GM12878 (cell line): ENCODE measurements at regions not wholly inside any gene's neighbourhood (a gene's known extent, or its start where the extent isn't known, plus 50 kb on each side); places are given as distances from the start of the nearest gene placed in this dataset.

Experiments
- ATAC-seq: fragments of 200-7000 bp; cut with Tn5 transposase; 3 replicates; pipeline ENCODE4 v1.9.1; 2020; ENCODE audit warnings: mild to moderate bottlenecking, moderate library complexity
- BruUV-seq: library from RNA; stranded (reverse); fragments of 400-500 nt; replicated peaks from 2 replicates; lab custom pipeline; 2021; lab: Mats Ljungman, UMichigan
- CTCF ChIA-PET: fragments of 300-600 bp; sonication (Branson Sonifier 250); formaldehyde crosslinking; extraction: SDS; loops from one replicate; lab custom pipeline; 2021; ENCODE audit warnings: inconsistent platforms; lab: Yijun Ruan, JAX
- POLR2A ChIA-PET: fragments of 350-600 bp; formaldehyde crosslinking; extraction: SDS; loops from one replicate; lab custom pipeline; 2021; ENCODE audit warnings: inconsistent platforms; lab: Charles Lee
- RAD21 ChIA-PET: fragments of 300-600 bp; sonication (Branson Sonifier 250); formaldehyde crosslinking; loops from one replicate; lab custom pipeline; 2023; ENCODE audit warnings: antibody characterized with exemption; ENCODE audit not compliant: unreplicated experiment; lab: Charles Lee
- SMC1A ChIA-PET: fragments of 300-600 bp; sonication (Branson Sonifier 250); formaldehyde crosslinking; loops from one replicate; lab custom pipeline; 2023; ENCODE audit not compliant: unreplicated experiment, uncharacterized antibody; lab: Charles Lee
- DNase-seq: peaks from one replicate; pipeline ENCODE4 v3.0.0-alpha.2; 2011; ENCODE audit warnings: low read depth, low spot score
- FAIRE-seq: peaks from 3 replicates; lab custom pipeline; 2011; peaks lifted over from hg19 to GRCh38; lab: Jason Lieb, UNC
- H2AFZ ChIP-seq: 2 replicates; pipeline ENCODE4 v1.6.0; 2011; ENCODE audit warnings: low read depth, low read length, control low read depth; ENCODE audit not compliant: control insufficient read depth
- H3K27ac ChIP-seq: 2 replicates; pipeline ENCODE4 v1.5.1; 2011; ENCODE audit warnings: control low read depth; ENCODE audit not compliant: control insufficient read depth, insufficient read depth
- H3K27me3 ChIP-seq, 2 experiments: replicated peaks in 1 of 2; 2 replicates each; pipeline versions ENCODE4 v1.6.0 to v1.6.1; 2011; ENCODE audit warnings: low read length in 1 of 2; ENCODE audit not compliant: control insufficient read depth in 2 of 2, insufficient read depth in 2 of 2
- H3K36me3 ChIP-seq, 2 experiments: 2 replicates each; pipeline ENCODE4 v1.5.1; 2011; ENCODE audit warnings: low read length in 1 of 2; ENCODE audit not compliant: control insufficient read depth in 2 of 2, insufficient read depth in 2 of 2
- H3K4me1 ChIP-seq: 2 replicates; pipeline ENCODE4 v1.6.1; 2011; ENCODE audit warnings: mild to moderate bottlenecking, low read length, moderate library complexity, mixed read lengths; ENCODE audit not compliant: control insufficient read depth, insufficient read depth
- H3K4me2 ChIP-seq: 2 replicates; pipeline ENCODE4 v1.6.0; 2011; ENCODE audit warnings: control low read depth; ENCODE audit not compliant: control insufficient read depth, insufficient read depth
- H3K4me3 ChIP-seq: fragments of 200-600 bp; sonication (generic); 2 replicates; pipeline ENCODE4 v1.5.1; 2016
- H3K79me2 ChIP-seq: 2 replicates; pipeline ENCODE4 v1.6.0; 2011; ENCODE audit warnings: low read length; ENCODE audit not compliant: control insufficient read depth, insufficient read depth
- H3K9ac ChIP-seq: 2 replicates; pipeline ENCODE4 v1.8.0; 2011; ENCODE audit warnings: low read length, control low read depth, mixed read lengths; ENCODE audit not compliant: control insufficient read depth, insufficient read depth
- H3K9me3 ChIP-seq: replicated peaks from 3 replicates; pipeline ENCODE4 v1.5.1; 2011; ENCODE audit warnings: mild to moderate bottlenecking, low read length; ENCODE audit not compliant: control insufficient read depth, insufficient read depth
- H4K20me1 ChIP-seq: 2 replicates; pipeline ENCODE4 v1.6.0; 2011; ENCODE audit not compliant: control insufficient read depth, insufficient read depth
- CHD4 ChIP-seq: fragments of 200-600 bp; sonication (generic); IDR thresholded peaks from 2 replicates; pipeline ENCODE4 v1.6.1; 2016; ENCODE audit warnings: mild to moderate bottlenecking
- E2F4 ChIP-seq: IDR thresholded peaks from 2 replicates; pipeline ENCODE4 v1.6.1; 2012; ENCODE audit warnings: low read depth, low read length, improper control_type of control experiment
- E4F1 ChIP-seq: fragments of 450-650 bp; IDR thresholded peaks from 2 replicates; pipeline ENCODE4 v1.6.1; 2018; ENCODE audit warnings: borderline replicate concordance, mild to moderate bottlenecking; ENCODE audit not compliant: partially characterized antibody
- EGR1 ChIP-seq, 2 experiments: IDR thresholded peaks; 1 replicate in 1 of 2; 2 replicates in 1 of 2; pipeline ENCODE4 v1.6.1; 2011 to 2012; ENCODE audit warnings: low read depth in 2 of 2, low read length in 2 of 2, borderline replicate concordance in 1 of 2, mild to moderate bottlenecking in 1 of 2, moderate library complexity in 1 of 2
- HDAC2 ChIP-seq: fragments of 200-600 bp; sonication (generic); IDR thresholded peaks from 2 replicates; pipeline ENCODE4 v1.6.1; 2017
- HDGF ChIP-seq: fragments of 450-650 bp; IDR thresholded peaks from 2 replicates; pipeline ENCODE4 v1.6.1; 2016; ENCODE audit warnings: antibody characterized with exemption
- NFYA ChIP-seq: IDR thresholded peaks from 2 replicates; pipeline ENCODE4 v1.6.1; 2011; ENCODE audit warnings: low read depth, mild to moderate bottlenecking, low read length, improper control_type of control experiment, borderline replicate concordance
- SMC3 ChIP-seq: IDR thresholded peaks from 2 replicates; pipeline ENCODE4 v1.6.1; 2011; ENCODE audit warnings: low read length, improper control_type of control experiment, borderline replicate concordance
- SUZ12 ChIP-seq: fragments of 200-600 bp; sonication (generic); IDR thresholded peaks from one replicate; pipeline ENCODE4 v1.6.1; 2018; ENCODE audit warnings: antibody characterized with exemption, mild to moderate bottlenecking; ENCODE audit not compliant: unreplicated experiment
- YY1 ChIP-seq: IDR thresholded peaks from 2 replicates; pipeline ENCODE4 v1.6.1; 2011; ENCODE audit warnings: low read depth, mild to moderate bottlenecking, low read length
- ZNF24 ChIP-seq: fragments of 450-650 bp; IDR thresholded peaks from 2 replicates; pipeline ENCODE4 v1.6.1; 2017; ENCODE audit warnings: antibody characterized with exemption, mild to moderate bottlenecking
- ZNF274 ChIP-seq: IDR thresholded peaks from one replicate; pipeline ENCODE4 v1.8.0; 2011; ENCODE audit not compliant: insufficient read length, insufficient read depth
- in situ Hi-C: fragments of 300-500 bp; cut with MboI; formaldehyde crosslinking; loops from 9 replicates; pipeline ENCODE4 v1.14.3; 2018; ENCODE audit warnings: mixed read lengths
- intact Hi-C: fragments of 100-400 bp; cut with micrococcal nuclease; formaldehyde crosslinking; loops from one replicate; pipeline ENCODE4 v1.14.2; 2022; ENCODE audit not compliant: unreplicated experiment
- TF ChIP-seq, protein P1 (sequence below): fragments of 450-650 bp; formaldehyde crosslinking; IDR thresholded peaks from 2 replicates; pipeline ENCODE4 v1.4.0; 2022; ENCODE audit warnings: mild to moderate bottlenecking, moderate library complexity
- TF ChIP-seq, protein P2 (sequence below): IDR thresholded peaks from 2 replicates; pipeline ENCODE4 v1.6.1; 2012; ENCODE audit warnings: low read depth, low read length, improper control_type of control experiment
- TF ChIP-seq, protein P3 (sequence below): fragments of 450-650 bp; IDR thresholded peaks from 2 replicates; pipeline ENCODE4 v1.6.1; 2017; ENCODE audit warnings: mild to moderate bottlenecking, moderate library complexity

- Histone ChIP-seq H3K9ac (no peak overlapping the region), H3K4me1 (no peaks in the 10 kb centered on the region), H2AFZ (no peak overlapping the region), H3K36me3 (no peaks in the 10 kb centered on the region), H3K79me2 (no peaks in the 10 kb centered on the region), H4K20me1 (no peaks in the 10 kb centered on the region), H3K9me3 (no peaks in the 10 kb centered on the region), H3K27ac (no peak overlapping the region), H3K4me2 (no peak overlapping the region), H3K27me3 (no peaks in the 10 kb centered on the region; a peak in 2 of 4 replicates), H3K4me3 (no peak overlapping the region)
- no TSS peak for BruUV-seq
- ATAC-seq = no peak
- no peak for DNase-seq
- FAIRE-seq = no peak
- in situ Hi-C loops = no loop called here
- ChIA-PET SMC1A (no interaction called here), RAD21 (no interaction called here), CTCF (no interaction called here), POLR2A (no interaction called here)
- intact Hi-C loops = no loop called here
- TF ChIP-seq E2F4 (no peak), CHD4 (no peak), SUZ12 (no peak), HDAC2 (no peak), HDGF (no peak), YY1 (no peak), EGR1 (IDR thresholded peaks at IDR 0.05; ENCODE audit: borderline replicate concordance in 1 of 2, low read depth in 2 of 2, low read length in 2 of 2) (no peak), ZNF274 (no peak), SMC3 (no peak), E4F1 (no peak), ZNF24 (no peak), NFYA (no peak)
- TF ChIP-seq, protein P1, sequence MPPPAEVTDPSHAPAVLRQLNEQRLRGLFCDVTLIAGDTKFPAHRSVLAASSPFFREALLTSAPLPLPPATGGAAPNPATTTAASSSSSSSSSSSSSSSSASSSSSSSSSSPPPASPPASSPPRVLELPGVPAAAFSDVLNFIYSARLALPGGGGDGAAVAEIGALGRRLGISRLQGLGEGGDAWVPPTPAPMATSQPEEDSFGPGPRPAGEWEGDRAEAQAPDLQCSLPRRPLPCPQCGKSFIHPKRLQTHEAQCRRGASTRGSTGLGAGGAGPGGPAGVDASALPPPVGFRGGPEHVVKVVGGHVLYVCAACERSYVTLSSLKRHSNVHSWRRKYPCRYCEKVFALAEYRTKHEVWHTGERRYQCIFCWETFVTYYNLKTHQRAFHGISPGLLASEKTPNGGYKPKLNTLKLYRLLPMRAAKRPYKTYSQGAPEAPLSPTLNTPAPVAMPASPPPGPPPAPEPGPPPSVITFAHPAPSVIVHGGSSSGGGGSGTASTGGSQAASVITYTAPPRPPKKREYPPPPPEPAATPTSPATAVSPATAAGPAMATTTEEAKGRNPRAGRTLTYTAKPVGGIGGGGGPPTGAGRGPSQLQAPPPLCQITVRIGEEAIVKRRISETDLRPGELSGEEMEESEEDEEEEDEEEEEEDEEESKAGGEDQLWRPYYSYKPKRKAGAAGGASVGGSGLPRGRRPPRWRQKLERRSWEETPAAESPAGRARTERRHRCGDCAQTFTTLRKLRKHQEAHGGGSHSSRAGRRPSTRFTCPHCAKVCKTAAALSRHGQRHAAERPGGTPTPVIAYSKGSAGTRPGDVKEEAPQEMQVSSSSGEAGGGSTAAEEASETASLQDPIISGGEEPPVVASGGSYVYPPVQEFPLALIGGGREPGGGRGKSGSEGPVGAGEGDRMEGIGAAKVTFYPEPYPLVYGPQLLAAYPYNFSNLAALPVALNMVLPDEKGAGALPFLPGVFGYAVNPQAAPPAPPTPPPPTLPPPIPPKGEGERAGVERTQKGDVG (CRISPR knock-in tag) = no peak
- TF ChIP-seq, protein P2, sequence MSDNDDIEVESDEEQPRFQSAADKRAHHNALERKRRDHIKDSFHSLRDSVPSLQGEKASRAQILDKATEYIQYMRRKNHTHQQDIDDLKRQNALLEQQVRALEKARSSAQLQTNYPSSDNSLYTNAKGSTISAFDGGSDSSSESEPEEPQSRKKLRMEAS = no peak
- TF ChIP-seq, protein P3, sequence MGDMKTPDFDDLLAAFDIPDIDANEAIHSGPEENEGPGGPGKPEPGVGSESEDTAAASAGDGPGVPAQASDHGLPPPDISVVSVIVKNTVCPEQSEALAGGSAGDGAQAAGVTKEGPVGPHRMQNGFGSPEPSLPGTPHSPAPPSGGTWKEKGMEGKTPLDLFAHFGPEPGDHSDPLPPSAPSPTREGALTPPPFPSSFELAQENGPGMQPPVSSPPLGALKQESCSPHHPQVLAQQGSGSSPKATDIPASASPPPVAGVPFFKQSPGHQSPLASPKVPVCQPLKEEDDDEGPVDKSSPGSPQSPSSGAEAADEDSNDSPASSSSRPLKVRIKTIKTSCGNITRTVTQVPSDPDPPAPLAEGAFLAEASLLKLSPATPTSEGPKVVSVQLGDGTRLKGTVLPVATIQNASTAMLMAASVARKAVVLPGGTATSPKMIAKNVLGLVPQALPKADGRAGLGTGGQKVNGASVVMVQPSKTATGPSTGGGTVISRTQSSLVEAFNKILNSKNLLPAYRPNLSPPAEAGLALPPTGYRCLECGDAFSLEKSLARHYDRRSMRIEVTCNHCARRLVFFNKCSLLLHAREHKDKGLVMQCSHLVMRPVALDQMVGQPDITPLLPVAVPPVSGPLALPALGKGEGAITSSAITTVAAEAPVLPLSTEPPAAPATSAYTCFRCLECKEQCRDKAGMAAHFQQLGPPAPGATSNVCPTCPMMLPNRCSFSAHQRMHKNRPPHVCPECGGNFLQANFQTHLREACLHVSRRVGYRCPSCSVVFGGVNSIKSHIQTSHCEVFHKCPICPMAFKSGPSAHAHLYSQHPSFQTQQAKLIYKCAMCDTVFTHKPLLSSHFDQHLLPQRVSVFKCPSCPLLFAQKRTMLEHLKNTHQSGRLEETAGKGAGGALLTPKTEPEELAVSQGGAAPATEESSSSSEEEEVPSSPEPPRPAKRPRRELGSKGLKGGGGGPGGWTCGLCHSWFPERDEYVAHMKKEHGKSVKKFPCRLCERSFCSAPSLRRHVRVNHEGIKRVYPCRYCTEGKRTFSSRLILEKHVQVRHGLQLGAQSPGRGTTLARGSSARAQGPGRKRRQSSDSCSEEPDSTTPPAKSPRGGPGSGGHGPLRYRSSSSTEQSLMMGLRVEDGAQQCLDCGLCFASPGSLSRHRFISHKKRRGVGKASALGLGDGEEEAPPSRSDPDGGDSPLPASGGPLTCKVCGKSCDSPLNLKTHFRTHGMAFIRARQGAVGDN = no peak
Measured at GRCh38 chr3:68667346-68667745, 265.0 kb downstream of the TAFA4 start.
